ENCODE measurements at regions not wholly inside any gene's neighbourhood (a gene's known extent, or its start where the extent isn't known, plus 50 kb on each side); places are given as distances from the start of the nearest gene placed in this dataset.

- TF ChIP-seq CTCF (conservative IDR thresholded peaks at IDR 0.05; ENCODE audit: low read length) = no peak
- H3K4me3 ChIP-seq (ENCODE audit: low read length) = no peak overlapping the region
- no peak for DNase-seq (ENCODE audit: low read depth)
These were observed 391.9 kb downstream of the SIPA1L2 start for GRCh38 chr1:232238009-232238408.

- peak; percentile 21 for DNase-seq (ENCODE audit: low read depth)
- 0 out of 2 replicates have a peak, but pooled peaks have one; percentile 6 for TF ChIP-seq CTCF (conservative IDR thresholded peaks at IDR 0.05; ENCODE audit: low read length)
- H3K4me3 ChIP-seq (ENCODE audit: low read length) = no peak overlapping the region
These were observed 402.6 kb downstream of the SIPA1L2 start for GRCh38 chr1:232227306-232227705.

GRCh38 chr1:232226197-232226712, 403.7 kb downstream of the SIPA1L2 start:
- peak; percentile 69 for DNase-seq (ENCODE audit: low read depth)
- TF ChIP-seq CTCF (conservative IDR thresholded peaks at IDR 0.05; ENCODE audit: low read length) = no peak
- no peak overlapping the region for H3K4me3 ChIP-seq (ENCODE audit: low read length)

GRCh38 chr1:232225336-232226131, 404.4 kb downstream of the SIPA1L2 start:
- no peak for TF ChIP-seq CTCF (conservative IDR thresholded peaks at IDR 0.05; ENCODE audit: low read length)
- no peak for DNase-seq (ENCODE audit: low read depth)
- H3K4me3 ChIP-seq (ENCODE audit: low read length) = no peak overlapping the region

- H3K4me3 ChIP-seq (ENCODE audit: low read length) = no peak overlapping the region
- DNase-seq (ENCODE audit: low read depth) = no peak
- TF ChIP-seq CTCF (conservative IDR thresholded peaks at IDR 0.05; ENCODE audit: low read length) = no peak
These were observed 406.0 kb downstream of the SIPA1L2 start for GRCh38 chr1:232223887-232224286.

GRCh38 chr1:232223183-232223708, 406.7 kb downstream of the SIPA1L2 start:
- no peak overlapping the region for H3K4me3 ChIP-seq (ENCODE audit: low read length)
- DNase-seq (ENCODE audit: low read depth) = no peak
- TF ChIP-seq CTCF (conservative IDR thresholded peaks at IDR 0.05; ENCODE audit: low read length) = no peak

GRCh38 chr1:232222614-232223013, 407.3 kb downstream of the SIPA1L2 start:
- no peak for TF ChIP-seq CTCF (conservative IDR thresholded peaks at IDR 0.05; ENCODE audit: low read length)

More at GRCh38 chr1:232222614-232223013, 407.3 kb downstream of the SIPA1L2 start:
- H3K4me3 ChIP-seq (ENCODE audit: low read length) = no peak overlapping the region
- DNase-seq (ENCODE audit: low read depth) = no peak
